HG03521 (cell line): ENCODE measurements at regions not wholly inside any gene's neighbourhood (a gene's known extent, or its start where the extent isn't known, plus 50 kb on each side); places are given as distances from the start of the nearest gene placed in this dataset.
A peak's percentile ranks its signal among the peaks of the same experiment; 100 is the strongest.
"Not testable (repeated sequence)": the region's sequence is repeated elsewhere in the genome, so short reads cannot be mapped to it uniquely, and the experiment has no call there.

Experiments used
- ATAC-seq: cut with Tn5 transposase; IDR thresholded peaks from one replicate; pipeline ENCODE4 v1.9.1; 2021; ENCODE audit warnings: mild to moderate bottlenecking, moderate library complexity; ENCODE audit not compliant: unreplicated experiment

GRCh38 chr9:110131499-110131898 lies 76.5 kb downstream of the C9orf152 start:
- ATAC-seq, result no peak

- not testable (repeated sequence) for ATAC-seq
These were observed 75.4 kb downstream of the C9orf152 start for GRCh38 chr9:110132531-110132930.

GRCh38 chr9:110133059-110133458 lies 74.9 kb downstream of the C9orf152 start:
- ATAC-seq, result no peak

GRCh38 chr9:110133608-110134210 lies 74.2 kb downstream of the C9orf152 start:
- no peak for ATAC-seq

GRCh38 chr9:110135846-110136245 lies 72.1 kb downstream of the C9orf152 start:
- no peak for ATAC-seq

- no peak for ATAC-seq
These were observed 71.2 kb downstream of the C9orf152 start for GRCh38 chr9:110136802-110137201.

GRCh38 chr9:110140276-110140675 lies 67.7 kb downstream of the C9orf152 start:
- no peak for ATAC-seq

GRCh38 chr9:110141227-110141793 lies 66.6 kb downstream of the C9orf152 start:
- ATAC-seq, result no peak

GRCh38 chr9:110142253-110142652 lies 65.7 kb downstream of the C9orf152 start:
- no peak for ATAC-seq

GRCh38 chr9:110142868-110143481 lies 65.0 kb downstream of the C9orf152 start:
- no peak for ATAC-seq

GRCh38 chr9:110143485-110143884 lies 64.5 kb downstream of the C9orf152 start:
- peak; percentile 40 for ATAC-seq

GRCh38 chr9:110143950-110144545 lies 63.9 kb downstream of the C9orf152 start:
- ATAC-seq, result peak; percentile 38

- ATAC-seq, result no peak
These were observed 61.6 kb downstream of the C9orf152 start for GRCh38 chr9:110146373-110146772.

GRCh38 chr9:110148384-110148783 lies 59.6 kb downstream of the C9orf152 start:
- peak; percentile 78 for ATAC-seq

GRCh38 chr9:110148891-110149290 lies 59.1 kb downstream of the C9orf152 start:
- no peak for ATAC-seq
